ENCODE measurements at regions not wholly inside any gene's neighbourhood (a gene's known extent, or its start where the extent isn't known, plus 50 kb on each side); places are given as distances from the start of the nearest gene placed in this dataset.

GRCh38 chr4:157674699-157675098, 454.2 kb downstream of the GRIA2 start:
- TF ChIP-seq CTCF (IDR thresholded peaks at IDR 0.05; ENCODE audit: insufficient read depth, missing control alignments): no peak
- FAIRE-seq (no peak), DNase-seq (ENCODE audit: insufficient read length, low spot score) (no peak)

- no peak for DNase-seq (ENCODE audit: insufficient read length, low spot score)
- no peak for TF ChIP-seq CTCF (IDR thresholded peaks at IDR 0.05; ENCODE audit: insufficient read depth, missing control alignments)
- FAIRE-seq: no peak
These were observed 447.3 kb downstream of the GRIA2 start for GRCh38 chr4:157667836-157668235.

GRCh38 chr4:157664726-157665125, 444.2 kb downstream of the GRIA2 start:
- DNase-seq (ENCODE audit: insufficient read length, low spot score): no peak
- TF ChIP-seq CTCF (IDR thresholded peaks at IDR 0.05; ENCODE audit: insufficient read depth, missing control alignments): no peak

GRCh38 chr4:157655096-157655809, 434.7 kb downstream of the GRIA2 start:
- FAIRE-seq: no peak
- TF ChIP-seq CTCF (IDR thresholded peaks at IDR 0.05; ENCODE audit: insufficient read depth, missing control alignments): no peak
- no peak for DNase-seq (ENCODE audit: insufficient read length, low spot score)

More at GRCh38 chr4:157664726-157665125, 444.2 kb downstream of the GRIA2 start:
- FAIRE-seq: no peak

GRCh38 chr4:157643257-157643656, 422.7 kb downstream of the GRIA2 start:
- no peak for TF ChIP-seq CTCF (IDR thresholded peaks at IDR 0.05; ENCODE audit: insufficient read depth, missing control alignments)
- no peak for FAIRE-seq

GRCh38 chr4:157634057-157634456, 413.5 kb downstream of the GRIA2 start:
- DNase-seq (ENCODE audit: insufficient read length, low spot score) (no peak), FAIRE-seq (no peak)
- no peak for TF ChIP-seq CTCF (IDR thresholded peaks at IDR 0.05; ENCODE audit: insufficient read depth, missing control alignments)

More at GRCh38 chr4:157643257-157643656, 422.7 kb downstream of the GRIA2 start:
- DNase-seq (ENCODE audit: insufficient read length, low spot score): no peak

- no peak for FAIRE-seq
- no peak for DNase-seq (ENCODE audit: insufficient read length, low spot score)
- no peak for TF ChIP-seq CTCF (IDR thresholded peaks at IDR 0.05; ENCODE audit: insufficient read depth, missing control alignments)
These were observed 396.4 kb downstream of the GRIA2 start for GRCh38 chr4:157616741-157617472.
